Natural killer cell (primary cell): ENCODE measurements at regions not wholly inside any gene's neighbourhood (a gene's known extent, or its start where the extent isn't known, plus 50 kb on each side); places are given as distances from the start of the nearest gene placed in this dataset.

Source experiments
- ATAC-seq, 3 donors: fragments of 150-1000 bp in 2 of 3; fragments of 200-7000 bp in 1 of 3; cut with Tn5 transposase; 1 replicate in 1 of 3; 2 replicates in 2 of 3; pipeline ENCODE4 v1.10.0; 2021; ENCODE audit warnings: mild to moderate bottlenecking in 2 of 3, moderate library complexity in 2 of 3
- DNase-seq, 2 donors: peaks; one replicate each; pipeline versions ENCODE4 v3.0.0 to v3.0.0-alpha.2; 2013 to 2021; ENCODE audit warnings: mixed read lengths in 1 of 2
- H3K27ac ChIP-seq: one replicate; pipeline ENCODE4 v1.5.1; 2013; ENCODE audit warnings: mild to moderate bottlenecking, low read length
- H3K27me3 ChIP-seq: one replicate; pipeline ENCODE4 v1.6.1; 2013; ENCODE audit warnings: low read length; ENCODE audit not compliant: control insufficient read depth, insufficient read depth
- H3K36me3 ChIP-seq: one replicate; pipeline ENCODE4 v1.6.1; 2013; ENCODE audit warnings: low read length; ENCODE audit not compliant: control insufficient read depth, insufficient read depth
- H3K4me1 ChIP-seq: one replicate; pipeline ENCODE4 v1.6.1; 2013; ENCODE audit warnings: low read length; ENCODE audit not compliant: control insufficient read depth, insufficient read depth
- H3K4me3 ChIP-seq: one replicate; pipeline ENCODE4 v1.5.1; 2013; ENCODE audit warnings: low read length
- H3K9me3 ChIP-seq: one replicate; pipeline ENCODE4 v1.6.1; 2013; ENCODE audit warnings: low read length; ENCODE audit not compliant: control insufficient read depth, insufficient read depth
- H3K27ac Mint-ChIP-seq, 2 donors: one replicate each; pipeline ENCODE4 v1.8.0; 2022; ENCODE audit warnings: mild to moderate bottlenecking in 2 of 2, mixed read lengths in 2 of 2, moderate library complexity in 1 of 2
- H3K27me3 Mint-ChIP-seq, 2 donors: one replicate each; pipeline ENCODE4 v1.8.0; 2022; ENCODE audit warnings: low read depth in 2 of 2, mixed read lengths in 2 of 2
- H3K36me3 Mint-ChIP-seq: one replicate; pipeline ENCODE4 v1.8.0; 2022; ENCODE audit warnings: mixed read lengths
- H3K4me1 Mint-ChIP-seq, 2 donors: one replicate each; pipeline ENCODE4 v1.8.0; 2022; ENCODE audit warnings: mixed read lengths in 2 of 2
- H3K4me3 Mint-ChIP-seq: one replicate; pipeline ENCODE4 v1.8.0; 2022; ENCODE audit warnings: mild to moderate bottlenecking, moderate library complexity, mixed read lengths
- H3K9me3 Mint-ChIP-seq, 2 donors: one replicate each; pipeline ENCODE4 v1.8.0; 2022; ENCODE audit warnings: mixed read lengths in 2 of 2
- WGBS: methylation state at CpG from one replicate; pipeline ENCODE4 v1.1.7; 2013; ENCODE audit warnings: missing lambda C conversion rate; ENCODE audit not compliant: insufficient coverage; 5-methylcytosine and 5-hydroxymethylcytosine counted together
- intact Hi-C: fragments of 100-400 bp; cut with micrococcal nuclease; formaldehyde crosslinking; loops from one replicate; pipeline ENCODE4 v1.14.2; 2022
- TF ChIP-seq, protein P1 (sequence below): fragments of 200-600 bp; IDR thresholded peaks from one replicate; pipeline ENCODE4 v1.8.0; 2022; ENCODE audit warnings: antibody characterized with exemption

- TF ChIP-seq, protein P1, sequence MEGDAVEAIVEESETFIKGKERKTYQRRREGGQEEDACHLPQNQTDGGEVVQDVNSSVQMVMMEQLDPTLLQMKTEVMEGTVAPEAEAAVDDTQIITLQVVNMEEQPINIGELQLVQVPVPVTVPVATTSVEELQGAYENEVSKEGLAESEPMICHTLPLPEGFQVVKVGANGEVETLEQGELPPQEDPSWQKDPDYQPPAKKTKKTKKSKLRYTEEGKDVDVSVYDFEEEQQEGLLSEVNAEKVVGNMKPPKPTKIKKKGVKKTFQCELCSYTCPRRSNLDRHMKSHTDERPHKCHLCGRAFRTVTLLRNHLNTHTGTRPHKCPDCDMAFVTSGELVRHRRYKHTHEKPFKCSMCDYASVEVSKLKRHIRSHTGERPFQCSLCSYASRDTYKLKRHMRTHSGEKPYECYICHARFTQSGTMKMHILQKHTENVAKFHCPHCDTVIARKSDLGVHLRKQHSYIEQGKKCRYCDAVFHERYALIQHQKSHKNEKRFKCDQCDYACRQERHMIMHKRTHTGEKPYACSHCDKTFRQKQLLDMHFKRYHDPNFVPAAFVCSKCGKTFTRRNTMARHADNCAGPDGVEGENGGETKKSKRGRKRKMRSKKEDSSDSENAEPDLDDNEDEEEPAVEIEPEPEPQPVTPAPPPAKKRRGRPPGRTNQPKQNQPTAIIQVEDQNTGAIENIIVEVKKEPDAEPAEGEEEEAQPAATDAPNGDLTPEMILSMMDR, result no peak
- H3K27me3 ChIP-seq, result no peaks in the 10 kb centered on the region
- intact Hi-C loops, result no loop called here
- H3K27ac ChIP-seq, result no peak overlapping the region
- no peak overlapping the region for H3K4me3 Mint-ChIP-seq
- no peaks in the 10 kb centered on the region for H3K9me3 Mint-ChIP-seq
- H3K4me3 ChIP-seq, result no peak overlapping the region
- no peaks in the 10 kb centered on the region for H3K4me1 ChIP-seq
- H3K36me3 Mint-ChIP-seq, result no peaks in the 10 kb centered on the region
- ATAC-seq, result no peak
- WGBS, result 94% methylated on average over 2 of the region's 4 CpGs
- peaks cover 0 to 4% of the 10 kb centered on the region in 2 donors for H3K27me3 Mint-ChIP-seq
- no peaks in the 10 kb centered on the region for H3K36me3 ChIP-seq
- no peak for DNase-seq
- no peaks in the 10 kb centered on the region for H3K9me3 ChIP-seq
- no peak overlapping the region for H3K27ac Mint-ChIP-seq
- H3K4me1 Mint-ChIP-seq, result peaks cover under 1% of the 10 kb centered on the region in 2 donors
Measured at GRCh38 chr11:104663190-104664140, 234.8 kb downstream of the CASP12 start.

DNA sequence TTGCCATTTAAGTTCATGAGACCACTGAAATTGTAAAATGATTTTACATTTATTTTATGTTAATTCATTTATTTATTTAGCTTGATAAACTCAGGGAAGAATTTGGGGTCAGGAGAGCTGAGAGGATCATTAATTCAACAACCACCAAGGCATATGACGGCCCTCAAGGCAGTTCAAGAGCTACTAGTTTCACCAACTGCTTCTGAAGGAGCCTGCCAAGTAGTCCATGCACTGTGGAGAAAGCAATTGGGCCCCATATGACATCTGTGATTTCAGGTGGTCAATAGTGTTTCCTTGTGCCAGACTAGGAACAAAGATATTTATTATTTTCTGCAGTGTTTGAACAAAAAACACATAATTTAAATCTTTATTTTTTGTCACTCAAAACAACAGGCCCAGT is 236.4 kb downstream of the CASP12 start:
- Mint-ChIP-seq H3K36me3 (no peaks in the 10 kb centered on the region), H3K4me1 (no peaks in the 10 kb centered on the region), H3K27ac (no peak overlapping the region), H3K4me3 (no peak overlapping the region), H3K27me3 (peaks cover 0 to 4% of the 10 kb centered on the region in 2 donors), H3K9me3 (no peaks in the 10 kb centered on the region)
- Histone ChIP-seq H3K27me3 (no peaks in the 10 kb centered on the region), H3K4me3 (no peak overlapping the region), H3K27ac (no peak overlapping the region), H3K36me3 (no peaks in the 10 kb centered on the region), H3K9me3 (no peaks in the 10 kb centered on the region), H3K4me1 (no peaks in the 10 kb centered on the region)
- no peak for DNase-seq
- no peak for ATAC-seq
- TF ChIP-seq, protein P1, result no peak
- 100% methylated on average over 1 of the region's 1 CpG for WGBS
- intact Hi-C loops, result no loop called here

GRCh38 chr11:104661471-104661870 is 236.8 kb downstream of the CASP12 start:
- Mint-ChIP-seq H3K4me1 (no peaks in the 10 kb centered on the region), H3K36me3 (no peaks in the 10 kb centered on the region), H3K4me3 (no peak overlapping the region), H3K27ac (no peak overlapping the region), H3K9me3 (no peaks in the 10 kb centered on the region), H3K27me3 (peaks cover under 1 to 4% of the 10 kb centered on the region in 2 donors)
- Histone ChIP-seq H3K27me3 (no peaks in the 10 kb centered on the region), H3K4me1 (no peaks in the 10 kb centered on the region), H3K4me3 (no peak overlapping the region), H3K9me3 (no peaks in the 10 kb centered on the region), H3K36me3 (no peaks in the 10 kb centered on the region), H3K27ac (no peak overlapping the region)
- no peak for ATAC-seq
- 82% methylated on average over 5 of the region's 5 CpGs for WGBS
- TF ChIP-seq, protein P1, result no peak
- DNase-seq, result peak in 1 of 2 donors; percentile 5
- intact Hi-C loops, result no loop called here
